ENCODE measurements at regions not wholly inside any gene's neighbourhood (a gene's known extent, or its start where the extent isn't known, plus 50 kb on each side); places are given as distances from the start of the nearest gene placed in this dataset.
A peak's percentile ranks its signal among the peaks of the same experiment; 100 is the strongest.

DNA sequence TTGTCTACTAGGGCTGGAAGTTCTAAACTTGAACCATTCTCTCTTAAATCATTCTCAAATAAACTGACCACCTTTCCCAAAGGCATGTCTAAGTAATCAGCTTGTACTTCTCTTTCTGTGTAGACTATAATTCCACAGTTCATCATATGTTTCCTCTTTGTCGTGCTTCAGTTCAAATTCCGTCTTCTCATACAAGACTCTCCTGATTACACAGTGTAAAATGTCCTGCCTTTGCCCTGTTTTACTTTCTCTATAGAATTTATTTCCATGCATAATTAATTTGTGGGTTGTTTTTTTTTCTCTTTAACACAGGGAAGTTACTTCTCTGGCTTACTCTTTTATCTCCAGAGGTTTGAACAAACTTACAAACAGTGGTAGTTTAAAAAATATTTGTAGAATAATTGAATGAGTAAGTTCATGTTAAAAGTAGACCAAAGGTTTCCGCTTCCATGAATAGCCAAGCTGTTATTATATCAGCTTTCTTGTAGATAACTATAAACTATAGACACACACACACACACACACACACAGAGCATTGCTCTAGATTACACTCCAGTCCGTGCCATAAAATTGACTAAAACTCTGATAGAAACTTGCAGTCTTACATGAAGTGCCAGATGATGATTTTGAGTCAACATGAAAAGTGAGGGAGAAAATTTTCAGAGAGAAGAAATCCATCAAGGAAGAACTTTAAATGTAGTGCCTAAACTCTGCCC is 119.0 kb downstream of the SUCNR1 start:
- no peak for DNase-seq

DNA sequence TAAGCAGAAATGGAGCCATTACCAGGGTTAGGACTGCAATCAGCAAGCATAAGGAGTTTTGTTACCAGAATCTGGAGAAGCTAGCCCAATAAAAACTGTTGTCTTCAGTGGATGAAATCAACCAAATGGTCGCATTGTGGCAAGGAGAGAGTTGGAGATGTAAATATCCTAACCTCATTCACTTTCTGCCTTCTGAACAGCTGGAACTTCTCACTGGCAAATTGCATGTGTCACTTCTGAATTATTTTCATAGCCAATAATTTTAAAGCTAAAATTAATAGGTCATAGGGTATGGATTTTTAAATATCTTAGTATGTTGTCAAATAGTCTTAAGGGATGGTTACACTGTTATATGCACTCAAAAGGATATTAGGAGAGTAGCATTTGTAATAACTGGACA is 121.6 kb downstream of the SUCNR1 start:
- no peak for DNase-seq

DNA sequence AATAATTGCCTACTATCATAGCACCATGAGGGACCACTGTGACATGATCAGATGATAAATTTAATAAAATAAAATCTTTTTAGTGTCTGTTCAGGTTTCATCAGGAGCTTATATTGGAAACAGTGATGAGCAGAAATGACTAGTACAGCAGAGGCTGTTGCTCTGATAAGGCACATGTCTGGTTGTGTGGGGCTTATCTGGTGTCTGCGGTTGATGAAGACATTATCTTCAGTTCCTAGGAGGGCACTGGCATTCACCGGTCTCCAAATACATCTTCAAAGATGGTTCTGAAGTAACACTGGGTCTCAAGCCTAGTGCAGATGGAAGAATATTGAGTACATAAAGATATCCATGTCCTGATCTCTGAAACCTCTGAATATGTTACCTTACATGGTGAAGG is 125.3 kb downstream of the SUCNR1 start:
- no peak for DNase-seq

DNA sequence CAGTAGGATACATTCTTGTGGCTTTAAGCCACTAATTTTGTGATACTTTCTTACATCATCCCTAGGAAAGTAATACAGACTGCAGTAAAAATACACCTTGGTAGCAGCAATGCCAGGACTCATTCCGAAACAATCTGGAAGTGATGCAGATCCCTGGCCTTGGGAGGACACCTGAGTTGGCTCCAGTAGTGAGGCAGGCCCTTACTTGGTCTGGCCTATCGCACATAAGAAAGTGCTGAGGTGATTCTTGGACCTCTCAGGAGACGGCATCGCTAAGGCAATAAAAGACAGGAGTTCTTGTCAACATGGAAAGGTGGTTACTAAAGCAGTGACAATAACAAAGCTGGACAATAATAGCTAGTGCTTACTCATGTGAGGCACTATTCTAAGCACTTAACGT is 126.5 kb downstream of the SUCNR1 start:
- DNase-seq: no peak

DNA sequence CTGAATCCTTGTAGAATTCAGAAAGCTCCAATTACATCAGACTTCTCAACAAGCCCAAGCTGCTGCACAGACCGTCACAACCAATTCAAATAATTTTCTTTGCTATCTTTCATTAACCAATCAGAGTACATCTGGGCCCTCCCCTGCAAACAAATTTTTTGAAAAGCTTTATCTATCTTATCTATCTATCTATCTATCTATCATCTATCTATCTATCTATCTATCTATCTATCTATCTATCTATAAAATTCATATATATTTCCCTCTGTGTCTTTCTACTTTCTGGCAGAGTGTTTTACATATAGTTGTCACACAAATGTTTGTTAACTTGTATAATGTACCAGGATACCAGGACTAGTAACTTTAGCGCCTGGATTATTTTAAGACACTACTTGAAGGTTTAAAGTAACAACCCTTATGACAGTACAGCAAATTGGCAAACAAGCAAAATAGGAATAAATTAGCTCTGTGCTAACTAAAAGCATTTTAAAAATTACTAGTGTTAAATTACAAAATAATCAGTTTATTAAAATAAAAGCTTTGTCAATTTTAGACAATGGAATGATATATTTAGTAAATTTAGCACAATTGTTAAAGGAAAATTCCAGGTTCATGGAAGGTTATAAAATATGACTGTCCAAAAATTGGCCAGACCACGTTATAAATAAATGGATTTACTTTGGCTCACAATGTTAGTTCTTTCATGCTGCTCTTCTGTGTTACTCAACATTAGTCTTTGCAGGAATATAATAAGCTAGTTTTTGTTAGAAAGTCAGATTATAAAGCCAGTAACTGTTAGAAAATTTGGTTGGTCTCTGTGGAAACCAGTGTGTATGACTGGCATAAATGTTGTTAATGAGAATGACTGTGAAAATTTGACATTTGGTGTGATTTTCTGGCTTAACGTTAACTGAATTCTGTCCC is 138.6 kb downstream of the SUCNR1 start:
- DNase-seq: no peak

DNA sequence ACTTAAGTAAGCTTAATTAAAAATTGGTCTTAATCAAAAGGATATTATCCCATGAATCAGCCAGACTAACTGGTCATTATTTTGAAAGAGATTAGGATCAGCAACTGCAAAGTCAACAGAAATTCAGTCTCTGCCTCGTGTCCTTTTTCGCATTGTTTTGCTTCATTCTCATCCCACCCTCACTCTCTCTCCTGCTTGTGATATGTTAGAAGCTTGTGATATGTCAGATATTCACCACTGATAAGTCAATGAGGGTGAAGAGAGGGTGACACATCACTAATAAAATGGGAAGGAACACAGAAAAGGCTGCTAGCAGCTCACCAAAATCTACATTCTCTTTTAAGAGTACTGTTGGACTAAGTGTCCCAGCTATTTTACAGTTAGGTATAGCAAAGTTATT is 146.1 kb downstream of the SUCNR1 start:
- DNase-seq: no peak

DNA sequence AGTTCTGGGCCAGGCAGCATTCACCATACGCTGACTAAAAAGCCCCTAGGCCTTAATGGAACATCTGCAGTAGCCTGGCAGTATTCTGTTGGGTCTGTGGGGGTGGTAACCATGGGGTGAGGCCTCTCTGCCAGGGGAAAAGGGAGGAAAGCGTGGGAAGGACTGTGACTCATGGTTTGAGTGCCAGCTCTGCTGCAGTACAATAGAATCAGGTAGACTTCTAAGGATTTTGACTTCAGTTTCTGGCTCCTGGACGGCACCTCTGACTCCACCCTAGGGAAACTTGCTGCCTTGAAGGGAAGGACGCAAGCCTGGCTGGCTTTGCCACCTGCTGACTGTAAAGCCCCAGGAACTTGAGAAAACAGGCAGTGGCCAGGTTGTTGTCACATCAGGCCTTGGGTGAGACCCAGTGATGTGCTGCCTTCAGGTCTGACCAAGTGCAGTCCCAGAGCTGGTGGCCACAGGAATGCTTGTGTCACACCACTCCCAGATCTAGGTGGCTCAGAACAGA is 148.6 kb downstream of the SUCNR1 start:
- DNase-seq: peak in 37 of 56 donors; percentile 0 to 78 (median 29)

DNA sequence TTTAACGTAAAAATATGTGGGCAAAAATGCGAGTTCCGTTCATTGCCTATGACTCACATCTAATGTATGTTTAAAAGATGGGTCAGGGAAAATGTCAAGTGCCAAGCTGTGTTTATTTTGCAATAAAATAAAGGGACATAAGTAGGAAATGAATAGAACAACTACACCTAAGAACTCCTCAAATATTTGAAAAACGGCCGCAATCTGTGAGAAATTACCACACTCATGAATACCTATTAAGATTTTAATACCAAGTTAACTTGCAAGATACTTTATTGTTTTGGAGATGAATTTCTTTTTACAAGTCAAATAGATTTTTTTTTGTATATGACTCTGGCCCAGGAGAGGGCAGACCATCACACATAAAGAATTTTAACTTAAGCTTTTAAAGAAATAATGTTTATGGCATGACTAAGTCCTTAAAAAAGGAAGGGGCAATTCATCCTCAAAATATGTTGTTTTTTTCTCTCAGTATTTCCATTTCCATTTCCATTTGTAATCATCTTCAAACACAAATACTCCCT is 152.7 kb downstream of the SUCNR1 start:
- no peak for DNase-seq

DNA sequence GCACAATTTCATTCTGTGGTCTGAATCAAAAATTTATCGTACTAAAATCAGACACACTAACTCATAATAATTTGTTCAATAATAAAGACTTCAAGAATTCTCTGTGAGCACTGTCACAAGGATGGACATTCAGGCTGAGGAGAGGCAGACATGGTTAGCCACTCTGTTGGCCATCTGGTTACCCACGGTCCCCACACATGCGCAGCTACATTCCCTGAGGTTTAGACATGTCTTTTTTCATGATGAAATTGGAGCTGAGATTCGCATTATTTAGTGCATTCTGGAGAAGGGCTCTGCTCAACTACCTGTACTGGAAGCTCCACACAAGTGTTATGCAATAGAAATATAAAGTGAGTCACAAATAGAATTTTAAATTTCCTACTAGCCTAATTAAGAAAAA is 156.9 kb downstream of the SUCNR1 start:
- DNase-seq: no peak

DNA sequence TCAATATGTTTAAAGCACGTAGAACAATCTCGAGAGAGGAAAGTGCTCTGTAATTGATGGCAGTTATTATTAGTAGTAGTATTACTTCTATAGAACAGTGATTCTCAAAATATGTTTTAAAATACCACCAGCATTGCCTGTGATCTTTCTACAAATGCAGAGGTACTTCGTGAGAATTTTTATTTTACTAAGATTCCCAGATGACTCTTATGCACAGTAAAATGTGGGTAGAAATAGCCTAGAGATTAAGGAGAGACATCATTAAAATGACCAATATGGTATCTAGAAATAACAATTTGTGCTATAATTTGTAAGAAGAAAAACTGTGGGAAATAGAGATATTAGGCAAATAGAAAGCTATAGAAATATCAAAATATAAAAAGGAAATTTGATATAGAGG is 157.9 kb downstream of the SUCNR1 start:
- DNase-seq: no peak

DNA sequence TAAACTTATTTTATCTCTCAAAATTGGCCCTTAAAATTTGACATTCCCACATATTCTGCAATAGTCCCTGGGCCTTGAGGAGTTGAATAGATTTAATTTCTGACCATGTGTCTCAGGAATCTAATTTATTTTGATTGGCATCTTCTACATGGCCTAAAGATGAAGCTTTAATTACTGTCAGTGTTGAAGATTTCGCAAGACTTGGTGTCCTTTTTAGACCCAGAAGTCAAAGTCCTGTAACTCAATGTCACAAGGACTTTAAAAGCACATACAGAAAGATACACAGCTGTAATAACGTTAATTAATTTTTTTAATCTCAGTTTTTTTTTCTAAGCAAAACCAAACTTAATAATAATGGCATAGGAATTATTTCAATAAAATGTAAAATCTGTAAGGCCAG is 163.9 kb downstream of the SUCNR1 start:
- DNase-seq: no peak

DNA sequence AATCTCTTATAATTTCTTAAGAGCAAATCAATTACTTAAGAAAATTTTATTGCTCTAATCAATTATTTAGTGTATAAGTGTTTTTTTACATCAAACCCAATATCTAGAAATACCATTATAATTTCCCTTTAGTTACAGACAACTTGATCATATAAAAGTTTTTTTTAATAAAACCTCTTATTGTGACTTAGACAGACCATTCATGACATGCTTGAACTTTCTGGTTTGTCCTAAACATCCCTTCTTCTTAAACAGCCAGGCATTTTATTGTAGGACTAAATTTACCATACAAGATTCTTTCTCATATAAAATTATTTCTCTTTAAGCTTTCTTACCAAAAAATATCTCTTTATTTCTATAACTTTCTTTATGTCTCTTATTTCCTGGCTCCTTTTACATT is 164.5 kb downstream of the SUCNR1 start:
- DNase-seq: no peak

DNA sequence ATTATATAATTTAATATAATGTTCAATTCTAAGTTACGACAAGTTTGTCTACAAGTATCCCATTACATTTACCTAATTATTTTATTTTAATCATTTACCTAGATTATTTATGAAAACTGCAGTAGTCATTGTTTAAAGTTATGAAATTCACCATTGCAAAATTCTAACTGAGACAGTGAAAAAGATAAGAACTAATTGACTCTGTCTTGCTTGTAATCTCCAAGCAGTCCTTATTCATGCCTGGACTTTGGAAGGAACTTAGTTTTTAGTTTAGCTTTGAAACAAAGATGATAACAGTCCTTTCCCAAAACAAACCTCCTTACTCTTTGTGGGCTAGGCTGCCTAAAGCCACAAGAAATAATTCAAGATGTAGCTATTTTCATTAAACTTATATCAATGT is 165.0 kb downstream of the SUCNR1 start:
- no peak for DNase-seq

DNA sequence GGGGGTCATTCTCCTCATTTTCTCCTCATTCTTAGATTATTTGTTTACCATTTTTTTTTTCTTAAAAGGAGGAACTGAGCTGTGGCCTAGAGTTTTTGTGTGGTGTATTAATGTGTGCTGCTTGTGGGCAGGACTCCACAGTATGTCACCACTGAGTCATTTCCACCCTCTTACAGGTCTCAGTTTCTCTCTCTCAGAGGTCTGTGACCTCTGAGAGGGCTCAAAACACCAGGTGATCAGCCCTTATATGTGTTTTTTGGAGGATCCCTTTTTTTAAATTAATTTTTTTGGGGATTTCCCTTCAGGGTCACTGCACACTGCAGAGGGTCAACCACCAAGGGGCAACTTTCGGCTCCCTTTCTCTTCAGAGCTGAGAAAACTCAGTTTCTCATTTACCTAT is 166.4 kb downstream of the SUCNR1 start:
- DNase-seq: no peak

DNA sequence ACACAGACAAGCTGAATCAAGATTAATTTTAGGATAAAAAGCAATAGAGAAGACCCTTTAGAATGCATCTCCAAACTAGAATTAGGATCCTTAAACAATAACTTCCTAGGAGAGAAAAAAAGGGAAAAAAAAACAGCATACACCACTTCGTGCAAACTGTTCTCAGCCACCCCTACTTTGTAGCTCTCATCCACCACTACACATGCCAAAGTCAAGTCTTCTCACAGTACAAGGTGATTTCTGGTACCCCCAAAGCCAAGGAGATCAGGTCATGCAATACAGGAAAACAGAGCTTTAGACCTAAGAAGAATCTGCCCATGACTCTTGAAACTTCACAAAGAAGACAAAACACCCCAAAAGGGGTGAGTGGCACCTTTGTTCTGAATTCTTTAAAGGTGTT is 166.9 kb downstream of the SUCNR1 start:
- DNase-seq: no peak

DNA sequence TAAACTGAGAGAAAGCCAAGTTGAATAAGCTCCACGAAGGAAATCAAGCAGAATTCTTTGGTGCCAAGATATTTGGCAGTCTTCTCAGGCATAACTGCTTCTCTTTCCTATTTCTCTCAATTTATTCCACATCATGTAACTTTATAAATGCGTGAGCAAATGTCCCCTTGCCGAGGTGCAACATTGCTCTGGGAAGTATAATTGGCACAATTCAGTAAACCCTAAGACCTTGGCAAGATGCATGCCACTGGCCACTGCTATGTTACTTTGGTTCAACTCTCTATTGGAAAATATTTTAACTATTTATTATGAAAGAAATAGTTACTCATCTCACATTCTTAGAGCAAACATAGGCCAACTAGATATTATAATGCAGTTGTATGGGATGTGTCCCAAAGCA is 170.2 kb downstream of the SUCNR1 start:
- no peak for DNase-seq

DNA sequence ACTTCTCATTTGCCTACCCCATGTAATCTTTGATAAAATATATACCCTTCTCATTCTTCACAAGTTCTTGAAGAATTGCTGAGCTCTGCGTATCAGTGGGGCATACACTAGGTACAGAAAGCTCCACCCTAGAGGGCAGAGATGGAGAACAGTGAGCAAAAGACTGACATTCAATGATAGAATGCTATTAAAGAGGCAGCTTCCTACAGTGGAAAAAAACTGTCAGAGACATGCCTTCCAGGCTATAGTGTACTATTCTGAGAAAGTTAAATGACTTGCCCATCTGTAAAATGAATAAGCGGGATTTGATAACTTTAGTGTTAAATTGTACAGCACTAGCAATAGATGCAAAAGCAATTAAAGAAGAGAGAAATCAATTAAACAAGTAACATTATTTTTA is 172.8 kb downstream of the SUCNR1 start:
- no peak for DNase-seq

DNA sequence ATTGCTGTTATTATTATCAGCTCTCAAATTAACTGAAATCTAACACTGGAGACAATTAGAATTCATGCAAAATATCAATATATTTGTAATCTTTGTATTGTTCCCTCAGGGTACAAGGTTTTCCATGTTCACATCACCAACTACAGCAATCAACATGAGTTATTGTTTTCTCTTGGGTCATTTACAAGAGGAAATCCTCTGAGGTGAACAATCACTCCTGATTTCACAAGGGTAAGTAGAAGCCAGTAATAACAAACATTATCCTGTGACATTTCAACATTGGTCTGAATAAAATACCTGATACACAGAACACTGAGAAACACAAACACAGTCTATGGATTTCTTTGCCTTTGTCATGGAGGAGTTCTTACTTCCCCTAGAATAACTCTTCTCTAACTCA is 174.0 kb downstream of the SUCNR1 start:
- DNase-seq: no peak

DNA sequence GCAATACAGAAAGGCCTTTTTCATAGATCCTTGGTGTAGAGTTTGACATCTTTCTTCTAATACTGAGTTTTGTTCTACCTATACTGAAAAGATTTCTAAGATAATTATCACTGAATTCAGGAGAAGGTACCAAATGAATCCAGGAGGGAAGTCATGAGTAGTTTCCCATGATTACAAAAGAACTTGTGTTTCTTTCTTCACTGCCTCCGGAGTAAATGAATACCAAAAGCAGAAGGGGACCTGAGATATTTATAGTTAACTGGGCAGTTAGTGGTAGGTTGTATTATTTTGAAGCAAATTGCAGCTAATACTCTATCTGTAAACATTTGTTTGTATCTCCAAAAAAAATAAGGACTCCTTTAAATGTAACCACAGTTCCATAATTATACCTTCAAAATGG is 175.4 kb downstream of the SUCNR1 start:
- DNase-seq: no peak

DNA sequence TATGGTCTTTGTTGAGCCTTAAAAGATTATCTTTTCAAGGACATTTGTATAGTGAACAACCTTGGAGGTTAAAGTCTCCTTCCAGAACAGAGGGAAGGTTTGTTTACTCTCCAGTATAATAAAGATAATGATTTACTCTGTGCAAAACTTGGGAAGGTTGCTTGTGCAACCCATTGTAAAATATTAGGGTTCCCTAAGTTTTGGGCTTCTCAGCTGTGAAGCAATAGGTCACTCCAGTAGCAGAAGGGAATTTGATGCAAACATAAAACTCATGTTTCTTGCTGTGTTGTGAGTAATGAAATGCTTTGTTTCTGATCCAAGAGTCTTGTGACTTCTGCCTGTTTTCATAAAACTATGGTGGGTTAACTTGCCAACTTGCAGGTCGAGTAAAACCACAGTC is 177.5 kb downstream of the SUCNR1 start:
- no peak for DNase-seq

DNA sequence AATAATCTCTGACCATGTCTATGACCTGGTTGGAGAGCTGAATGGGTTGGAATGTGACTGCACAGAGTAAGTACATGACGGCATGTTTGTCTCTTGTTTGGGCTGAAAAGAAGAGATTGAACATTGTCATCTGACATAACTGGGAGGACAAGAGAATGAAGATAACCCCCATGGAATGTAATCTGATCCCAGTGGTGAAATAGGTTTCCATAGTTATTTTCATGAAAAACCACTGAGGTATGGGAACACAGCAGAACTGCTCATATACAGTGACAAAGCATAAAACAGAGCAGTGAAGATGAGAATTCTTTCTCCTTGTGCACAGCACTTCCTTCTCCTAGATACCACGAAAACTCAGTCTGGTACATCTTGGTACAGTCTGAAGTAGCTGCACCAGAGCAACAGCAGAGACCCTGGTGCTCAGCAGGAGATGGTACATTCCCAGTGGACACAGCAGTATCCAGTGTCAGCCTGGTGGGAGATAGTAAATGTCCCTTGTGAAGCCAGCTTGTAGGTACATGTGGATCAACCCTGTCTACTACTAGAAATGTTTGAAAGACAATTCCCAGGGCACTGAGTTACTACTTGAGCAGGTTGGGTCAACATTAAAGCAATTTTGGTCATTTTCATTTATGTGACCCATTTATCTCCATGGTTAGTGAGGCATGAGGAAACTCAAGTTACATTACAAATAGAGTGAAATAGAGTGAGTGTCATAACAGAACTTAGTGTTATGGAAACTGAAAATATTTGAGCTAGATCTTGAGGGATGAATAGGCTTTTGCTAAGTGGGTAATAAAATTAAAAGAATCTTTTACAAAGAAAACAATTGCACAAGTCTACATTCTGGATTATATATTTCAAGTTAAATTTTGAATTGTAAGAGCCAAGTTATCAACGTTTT is 178.3 kb downstream of the SUCNR1 start:
- no peak for DNase-seq
